GM23248 (cell line): ENCODE measurements at regions not wholly inside any gene's neighbourhood (a gene's known extent, or its start where the extent isn't known, plus 50 kb on each side); places are given as distances from the start of the nearest gene placed in this dataset.

Source experiments
- EZH2 ChIP-seq: fragments of 200-600 bp; sonication (generic); IDR thresholded peaks from 2 replicates; pipeline ENCODE4 v1.6.1; 2018; ENCODE audit warnings: antibody characterized with exemption, mild to moderate bottlenecking; ENCODE audit not compliant: insufficient read depth, poor library complexity, severe bottlenecking
- EZH2phosphoT487 ChIP-seq: fragments of 200-600 bp; sonication (generic); IDR thresholded peaks from 2 replicates; pipeline ENCODE4 v1.6.1; 2018; ENCODE audit warnings: antibody characterized with exemption, moderate library complexity, mild to moderate bottlenecking, low read depth; ENCODE audit not compliant: insufficient read depth

- no peak for TF ChIP-seq EZH2phosphoT487
- no peak for TF ChIP-seq EZH2
These were observed 203.2 kb upstream of the TMCO5A start for GRCh38 chr15:37731146-37731746.
